GDM1 (cell line): ENCODE measurements at regions not wholly inside any gene's neighbourhood (a gene's known extent, or its start where the extent isn't known, plus 50 kb on each side); places are given as distances from the start of the nearest gene placed in this dataset.
"Not testable (repeated sequence)": the region's sequence is repeated elsewhere in the genome, so short reads cannot be mapped to it uniquely, and the experiment has no call there.

Source experiments
- DNase-seq: peaks from one replicate; lab custom pipeline; 2025; lab: John Stamatoyannopoulos, UW

DNA sequence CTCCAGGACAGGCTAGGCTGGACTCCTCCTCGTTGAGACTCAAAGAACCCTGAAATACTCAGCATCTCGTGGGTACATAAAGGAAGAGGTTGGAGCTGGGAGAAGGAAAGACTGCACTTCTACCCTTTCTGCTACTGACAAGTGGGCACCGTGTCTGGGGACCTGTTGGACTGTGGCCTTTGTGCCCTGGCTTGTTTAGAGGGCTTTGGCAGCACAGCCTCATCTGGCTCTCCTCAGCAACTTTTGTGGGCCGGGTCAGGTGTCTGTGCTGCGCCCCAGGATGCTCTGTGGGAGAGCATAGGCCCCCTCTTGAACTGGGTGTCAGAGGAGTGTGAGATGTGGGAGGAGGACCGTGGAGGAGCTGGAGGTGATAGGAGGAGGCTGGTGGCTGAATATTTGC is 142.4 kb downstream of the FCRL5 start:
- no peak for DNase-seq

DNA sequence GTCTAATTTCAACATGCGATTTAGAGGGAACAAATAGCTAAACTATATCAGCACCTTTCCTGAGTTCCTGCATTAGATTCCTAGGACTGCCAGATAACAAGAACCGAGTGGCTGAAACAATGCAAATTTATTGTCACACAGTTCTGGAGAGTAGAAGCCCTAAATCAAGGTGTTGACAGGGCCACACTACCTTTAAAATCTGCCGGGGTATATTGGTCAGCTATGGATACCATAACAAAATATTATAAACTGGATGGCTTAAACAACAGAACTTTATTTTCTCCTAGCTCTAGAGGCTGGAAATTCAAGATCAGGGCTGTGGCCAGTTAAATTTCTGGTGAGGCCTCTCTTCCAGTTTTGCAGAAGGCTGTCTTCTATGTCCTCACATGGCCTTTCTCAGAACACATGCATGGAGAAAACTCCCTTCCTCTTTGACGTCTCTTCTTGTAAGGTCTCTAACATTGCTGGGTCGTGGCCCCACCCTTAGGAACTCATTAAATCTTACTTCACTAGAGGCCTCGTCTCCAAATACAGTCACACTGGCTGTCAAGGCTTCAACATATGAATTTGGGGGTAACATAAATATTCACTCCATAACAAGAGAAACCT is 144.3 kb downstream of the FCRL5 start:
- no peak for DNase-seq

DNA sequence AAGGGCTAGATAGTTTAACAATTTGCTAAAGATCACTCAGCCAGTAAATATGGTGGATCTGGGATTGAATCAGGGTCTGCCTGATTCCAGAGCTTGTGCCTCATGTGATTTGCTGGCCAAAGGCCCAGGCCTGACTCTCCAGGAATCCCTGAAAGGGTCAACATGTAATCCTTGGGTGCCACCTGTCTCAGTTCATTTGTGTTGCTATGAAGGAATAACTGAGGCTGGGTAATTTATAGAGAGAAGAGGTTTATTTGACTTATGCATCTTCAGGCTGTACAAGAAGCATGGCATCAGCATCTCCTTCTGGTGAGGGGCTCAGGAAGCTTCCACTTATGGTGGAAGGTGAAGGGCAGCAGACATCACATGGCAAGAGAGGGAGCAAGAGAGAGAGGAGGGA is 144.9 kb downstream of the FCRL5 start:
- DNase-seq = no peak

DNA sequence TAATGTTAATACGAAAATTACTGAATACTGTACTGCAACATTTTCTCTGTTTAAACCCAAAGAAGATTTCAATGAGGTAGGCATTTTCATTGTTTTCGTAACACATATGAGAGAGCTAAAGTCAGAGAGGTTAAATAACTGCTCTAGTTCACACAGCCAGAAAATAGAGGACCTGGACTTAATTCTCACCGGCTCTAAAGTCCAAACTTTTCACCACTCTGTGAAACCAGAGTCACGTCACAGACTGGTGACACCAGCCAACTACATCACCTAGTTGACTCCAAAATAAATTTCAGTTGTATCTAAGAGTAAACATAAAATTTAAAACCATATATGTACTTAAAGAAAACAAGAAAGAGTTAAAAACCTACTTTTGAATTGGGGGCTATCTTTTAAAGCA is 146.7 kb downstream of the FCRL5 start:
- DNase-seq = no peak

DNA sequence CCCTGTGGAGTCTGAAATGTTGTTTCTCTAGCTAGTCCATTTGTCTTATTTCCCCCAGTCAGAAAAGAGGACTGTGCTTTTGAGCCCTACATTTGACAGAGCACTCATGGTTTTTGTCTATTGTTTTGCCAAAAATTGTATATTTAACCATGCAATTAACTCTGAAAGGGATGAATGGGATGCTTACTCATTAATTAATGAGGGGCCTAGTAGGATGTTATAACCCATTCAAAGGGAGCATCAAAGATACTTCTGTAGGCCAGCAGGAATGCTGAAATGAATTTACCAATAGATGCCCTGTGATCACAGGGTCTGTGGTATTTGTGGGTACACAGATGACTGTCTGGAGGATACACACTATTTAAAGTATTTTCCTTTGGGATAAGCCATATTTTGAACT is 147.7 kb downstream of the FCRL5 start:
- no peak for DNase-seq

DNA sequence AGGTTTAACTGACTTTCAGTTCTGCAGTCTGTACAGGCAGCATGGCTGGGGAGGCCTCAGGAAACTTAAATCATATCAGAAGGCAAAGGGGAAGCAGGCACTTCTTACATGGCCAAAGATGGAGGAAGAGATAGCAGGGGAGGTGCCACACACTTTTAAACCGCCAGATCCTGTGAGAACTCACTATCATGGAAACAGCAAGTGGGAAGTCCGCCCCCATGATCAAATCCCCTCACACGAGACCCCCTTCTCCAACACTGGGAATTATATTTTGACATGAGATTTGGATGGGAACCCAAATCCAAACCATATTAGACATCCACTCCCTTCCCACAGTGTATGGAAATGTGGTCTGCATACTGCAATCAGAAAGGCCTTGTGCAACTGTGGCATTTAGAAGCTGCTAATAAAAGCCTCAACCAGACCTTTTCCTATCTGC is 148.2 kb downstream of the FCRL5 start:
- peak; percentile 84 for DNase-seq

DNA sequence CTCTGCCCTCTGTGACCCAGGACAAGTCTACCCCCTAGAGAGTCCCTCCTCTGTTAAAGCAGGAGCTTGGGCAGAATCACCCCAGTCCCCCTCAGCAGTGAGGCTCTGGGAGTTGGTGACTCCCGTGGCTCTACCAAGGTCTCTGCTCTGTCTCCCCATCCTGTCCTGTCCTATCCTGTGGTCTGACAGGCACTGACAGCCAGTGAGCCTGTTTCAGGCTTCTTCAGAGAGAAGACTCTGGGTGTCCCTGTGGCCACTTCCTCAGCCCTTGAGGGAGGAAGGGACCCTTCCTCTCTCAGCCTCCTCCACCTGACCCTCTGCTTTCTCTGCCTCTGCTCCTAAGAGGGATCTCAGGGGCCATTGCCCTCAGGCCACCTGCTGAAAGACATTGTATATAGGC is 148.7 kb downstream of the FCRL5 start:
- peak; percentile 72 for DNase-seq

DNA sequence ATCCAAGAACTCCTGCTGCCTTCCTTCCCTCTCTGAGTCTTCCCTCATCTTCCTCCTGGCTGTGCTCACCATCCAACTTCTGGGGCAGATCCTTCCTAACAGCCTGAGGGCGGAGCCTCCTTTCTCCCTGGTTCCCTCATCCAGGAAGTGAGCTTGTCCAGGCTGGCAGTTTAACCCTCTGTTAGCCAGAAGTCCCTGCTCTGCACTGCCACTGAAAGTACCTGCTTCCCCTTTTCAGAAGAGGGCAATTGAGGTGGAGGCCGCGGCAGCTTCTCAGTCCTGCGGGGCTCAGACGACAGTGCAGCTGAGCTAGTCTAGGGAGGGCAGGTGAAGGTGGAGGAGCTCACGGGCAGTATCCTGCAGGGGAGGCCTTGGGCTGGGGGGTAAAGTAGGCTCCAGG is 149.1 kb downstream of the FCRL5 start:
- peak; percentile 86 for DNase-seq

DNA sequence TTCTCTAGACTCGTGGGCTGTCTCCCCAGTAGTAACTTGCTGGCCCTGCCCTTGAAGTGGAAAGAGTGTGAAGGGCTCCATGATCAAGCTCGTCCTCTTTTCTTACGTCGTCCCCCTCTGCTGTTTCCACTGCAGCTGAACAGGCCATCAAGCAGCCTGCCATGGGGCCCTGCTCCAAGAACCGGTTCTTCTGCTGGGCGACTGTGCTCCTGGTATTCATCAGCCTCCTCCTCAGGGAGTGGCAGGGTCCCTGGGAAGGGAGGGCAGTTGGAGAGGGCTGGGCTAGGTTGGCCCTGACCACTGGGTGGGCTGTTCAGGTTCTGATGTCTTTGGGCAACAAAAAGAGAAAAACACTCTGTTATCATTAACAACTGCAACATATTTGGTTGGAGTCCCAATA is 151.5 kb downstream of the FCRL5 start:
- DNase-seq = no peak

DNA sequence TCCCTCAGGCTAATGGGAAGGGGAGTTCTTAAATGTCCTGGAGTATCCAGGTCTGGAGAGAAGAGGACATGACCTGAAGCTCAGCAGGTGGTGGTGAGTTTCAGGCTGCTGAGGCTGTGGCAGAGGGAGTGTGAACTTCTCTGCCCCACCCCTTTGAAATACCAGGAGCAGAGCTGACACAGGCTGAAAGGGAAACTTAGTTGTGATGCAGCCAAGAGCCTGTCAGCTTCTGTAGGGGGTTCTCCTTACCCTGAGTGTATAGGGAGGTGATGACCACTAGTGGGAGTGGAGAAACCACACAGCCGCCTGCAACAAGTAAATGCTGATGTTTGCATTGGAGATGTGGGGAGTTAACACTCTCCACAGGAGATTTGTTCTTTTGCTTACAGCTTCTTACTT is 152.3 kb downstream of the FCRL5 start:
- peak; percentile 79 for DNase-seq

DNA sequence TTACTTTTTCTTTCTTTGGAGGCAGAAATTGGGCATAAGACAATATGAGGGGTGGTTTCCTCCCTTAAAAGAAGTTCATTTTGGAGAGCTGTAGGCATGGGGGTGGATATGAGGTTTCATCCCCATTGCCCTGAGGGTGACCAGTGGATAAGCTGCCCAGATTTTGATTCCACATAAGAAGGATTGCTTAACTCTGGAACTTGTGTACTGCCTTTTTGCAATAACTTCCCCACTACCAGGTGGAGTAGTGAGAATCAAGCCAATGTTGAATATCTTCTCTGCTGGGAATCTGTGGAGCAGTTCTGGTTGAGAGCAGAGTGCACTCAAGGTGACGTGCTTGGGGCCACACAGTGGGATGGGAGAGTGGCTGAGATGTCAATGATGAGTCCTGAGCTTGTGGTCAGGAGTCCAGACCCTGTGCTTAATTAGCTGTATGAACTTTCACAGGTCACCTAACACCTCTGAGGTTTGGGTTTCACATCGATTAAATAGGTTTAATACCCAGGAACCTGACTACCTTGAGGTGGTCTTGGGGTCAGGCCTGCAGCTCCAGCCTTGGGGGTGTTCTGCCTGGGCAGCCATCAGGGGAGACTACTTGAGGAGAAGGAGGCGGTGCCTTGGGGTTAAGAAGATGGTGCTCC is 152.9 kb downstream of the FCRL5 start:
- no peak for DNase-seq

DNA sequence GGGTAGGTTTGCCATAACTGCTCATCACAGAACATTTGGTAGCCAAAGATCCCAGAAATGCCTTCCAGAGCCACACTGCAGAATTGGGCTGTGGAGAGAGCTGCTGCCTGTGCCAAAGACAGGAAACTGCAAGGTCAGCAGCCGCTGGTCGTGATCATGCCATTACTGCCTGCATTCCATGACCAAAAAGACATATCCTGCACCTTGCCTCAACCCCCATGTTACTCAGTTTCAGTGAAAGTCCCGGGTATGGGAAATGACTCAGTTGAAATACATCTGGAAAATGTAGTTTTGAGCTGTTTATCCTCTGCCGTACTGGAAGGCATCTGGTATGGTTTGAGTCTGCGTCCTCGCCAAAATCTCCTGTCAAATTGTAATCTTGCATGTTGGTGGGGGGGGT is 161.7 kb downstream of the FCRL5 start:
- DNase-seq = no peak

DNA sequence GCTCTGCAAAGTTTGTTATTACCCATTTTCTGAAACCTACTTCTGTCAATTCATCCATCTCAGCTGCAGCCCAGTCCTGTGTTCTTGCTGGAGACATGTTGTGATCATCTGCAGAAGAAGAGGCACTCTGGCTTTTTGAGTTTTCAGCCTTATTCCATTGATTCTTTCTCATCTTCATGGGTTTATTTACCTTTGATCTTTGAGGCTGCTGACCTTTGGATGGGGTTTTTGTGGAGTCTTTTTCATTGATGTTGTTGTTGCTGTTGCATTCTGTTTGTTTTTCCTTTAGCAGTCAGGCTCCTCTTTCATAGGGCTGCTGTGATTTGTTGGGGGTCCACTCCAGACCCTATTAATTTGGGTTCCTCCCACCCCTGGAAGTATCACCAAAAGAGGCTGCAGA is 164.3 kb downstream of the FCRL5 start:
- no peak for DNase-seq

DNA sequence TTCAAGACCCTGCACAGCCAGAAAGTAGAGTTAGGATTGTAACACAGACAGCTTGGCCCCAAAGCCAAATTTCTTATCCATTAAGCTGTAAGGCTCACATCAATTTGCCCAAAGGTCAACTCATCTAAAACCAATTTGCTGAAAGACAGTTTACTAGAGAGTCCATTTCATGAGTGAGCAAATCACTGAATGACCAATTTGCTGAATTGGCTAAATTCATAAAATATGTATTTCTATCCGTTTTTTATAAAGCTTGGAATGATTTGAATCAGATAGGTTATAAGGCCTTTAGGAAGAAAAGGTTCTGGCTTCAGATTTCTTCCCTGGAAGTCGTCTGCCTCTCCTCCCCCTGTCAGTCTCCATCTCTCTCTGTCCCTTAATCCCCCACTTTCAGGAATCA is 168.1 kb downstream of the FCRL5 start:
- no peak for DNase-seq

DNA sequence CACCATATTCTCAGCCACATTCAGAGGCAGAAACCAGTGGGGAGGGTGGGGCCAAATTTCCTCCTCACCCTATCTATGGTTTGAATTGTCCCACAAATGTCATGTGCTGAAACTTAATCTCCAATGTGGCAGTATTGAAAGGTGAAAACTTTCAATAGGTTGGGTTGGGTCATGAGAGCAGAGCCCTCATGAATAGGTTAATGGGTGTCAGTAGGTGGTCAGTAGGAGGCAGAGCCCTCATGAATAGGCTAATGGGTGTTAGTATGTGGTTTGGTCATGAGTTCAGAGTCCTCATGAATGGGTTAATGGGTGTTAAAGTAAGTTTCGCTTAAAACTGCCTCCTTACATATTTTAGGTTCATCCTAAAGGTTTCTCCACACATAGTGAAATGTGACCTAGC is 170.0 kb downstream of the FCRL5 start:
- no peak for DNase-seq

DNA sequence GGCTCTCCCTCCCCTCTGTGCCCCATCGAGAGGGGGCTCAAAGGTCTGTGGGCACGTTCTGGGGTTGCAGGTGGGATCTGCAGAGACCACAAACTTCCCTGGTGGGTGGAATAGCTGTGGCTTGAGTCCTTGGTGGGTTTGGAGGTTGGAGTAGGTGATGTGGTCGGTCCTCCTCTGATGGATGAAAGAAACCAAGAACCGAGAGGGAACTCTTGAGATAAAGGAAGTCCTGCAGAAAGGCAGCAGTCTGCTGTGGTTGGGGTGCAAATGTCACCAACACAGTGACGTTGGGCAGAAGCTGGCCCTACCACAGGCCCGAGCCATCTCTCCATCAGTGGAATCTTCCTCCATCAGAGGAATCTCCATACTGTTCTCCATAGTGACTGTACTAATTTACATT is 171.8 kb downstream of the FCRL5 start:
- no peak for DNase-seq

DNA sequence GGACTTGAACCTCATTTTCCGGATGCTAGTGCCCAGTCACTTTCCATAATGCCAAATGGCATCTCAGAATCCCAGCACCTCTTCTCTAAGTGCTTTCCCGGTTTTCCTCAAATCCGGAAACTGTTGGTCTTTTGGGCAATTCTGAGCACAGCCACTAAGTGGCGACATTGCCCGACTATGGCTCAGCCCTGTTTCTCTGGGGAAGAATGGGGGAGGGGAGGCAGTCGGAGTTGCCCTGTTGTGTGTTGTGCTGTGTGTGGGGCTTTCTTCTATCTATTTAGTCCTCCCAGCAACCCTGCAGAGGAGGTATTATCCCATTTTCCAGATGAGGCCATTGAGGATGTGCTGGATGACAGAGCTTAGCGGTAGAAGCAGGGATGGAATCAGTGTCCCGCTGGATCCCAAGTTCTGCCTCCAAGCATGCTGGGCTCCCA is 175.0 kb downstream of the FCRL5 start:
- peak; percentile 31 for DNase-seq

DNA sequence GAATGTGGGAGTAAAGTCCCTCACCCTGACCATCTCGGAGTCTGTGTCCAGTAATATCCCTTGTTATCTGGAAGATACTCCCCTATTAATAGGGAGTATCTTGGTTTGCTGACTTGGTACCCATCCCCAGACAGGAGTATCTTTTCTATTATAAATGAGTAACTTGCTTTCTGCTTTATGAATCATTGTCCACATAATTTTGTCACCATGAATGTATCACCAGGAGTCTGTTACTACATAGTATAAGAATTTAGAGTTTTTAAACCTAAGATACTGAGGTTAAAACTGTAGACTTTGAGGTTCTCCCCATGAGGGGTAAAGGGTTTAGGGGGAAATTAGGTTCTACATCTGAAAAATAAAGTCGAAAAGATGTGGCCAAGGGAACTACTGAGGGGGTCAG is 175.6 kb downstream of the FCRL5 start:
- DNase-seq = no peak

DNA sequence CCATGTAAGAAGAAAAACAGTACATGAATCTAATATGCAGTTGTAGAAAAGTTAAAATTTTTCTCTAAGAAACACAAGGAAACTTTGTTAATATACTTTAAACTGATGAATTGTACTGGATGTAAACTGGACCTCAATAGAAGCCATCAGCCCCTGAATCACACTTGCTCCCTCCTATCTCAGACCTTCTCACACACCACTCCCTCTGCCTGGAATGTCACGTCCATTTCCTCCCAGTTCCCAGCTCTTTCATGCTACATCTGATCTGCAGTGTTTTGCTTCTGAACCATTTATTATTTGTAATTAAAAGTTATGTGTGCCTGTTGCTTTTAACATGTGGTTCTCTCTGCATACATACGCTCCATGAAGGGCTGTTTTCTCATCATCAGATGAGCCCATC is 180.0 kb downstream of the FCRL5 start:
- DNase-seq = not testable (repeated sequence)

DNA sequence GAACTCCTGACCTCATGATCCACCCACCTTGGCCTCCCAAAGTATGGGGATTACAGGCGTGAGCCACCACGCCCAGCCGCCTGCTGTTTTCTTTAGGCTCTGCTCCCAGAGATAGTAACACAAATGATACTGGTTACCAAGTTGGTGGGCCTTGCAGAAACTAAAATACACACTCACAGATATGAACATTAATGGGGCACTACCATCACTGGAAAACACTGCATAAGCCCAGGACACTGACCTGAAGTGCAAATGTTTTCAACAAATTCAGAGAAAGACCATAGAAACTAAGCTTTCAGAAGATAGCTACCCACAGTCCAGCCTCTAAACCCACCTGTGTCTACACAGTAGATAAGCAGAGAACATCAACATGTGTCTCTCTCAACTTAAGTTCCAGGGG is 180.5 kb downstream of the FCRL5 start:
- no peak for DNase-seq

DNA sequence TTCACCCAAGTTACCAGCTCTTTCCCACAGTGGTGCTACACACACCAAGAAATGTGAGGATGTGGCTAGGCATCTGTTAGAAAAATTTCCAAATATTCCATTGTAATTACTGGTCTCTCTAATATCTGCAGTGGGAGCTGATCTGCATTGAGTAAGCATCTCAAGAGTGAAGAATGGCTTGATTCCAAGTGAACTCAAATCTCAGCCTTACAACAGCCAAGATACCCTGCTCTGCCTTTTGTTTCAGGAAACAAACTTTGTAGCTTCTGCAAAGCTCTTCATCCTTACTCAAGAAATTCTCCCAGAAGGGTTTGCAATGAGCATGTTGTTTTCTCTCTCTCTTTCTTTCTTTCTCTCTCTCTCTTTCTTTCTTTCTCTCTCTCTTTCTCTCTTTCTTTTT is 181.1 kb downstream of the FCRL5 start:
- no peak for DNase-seq

DNA sequence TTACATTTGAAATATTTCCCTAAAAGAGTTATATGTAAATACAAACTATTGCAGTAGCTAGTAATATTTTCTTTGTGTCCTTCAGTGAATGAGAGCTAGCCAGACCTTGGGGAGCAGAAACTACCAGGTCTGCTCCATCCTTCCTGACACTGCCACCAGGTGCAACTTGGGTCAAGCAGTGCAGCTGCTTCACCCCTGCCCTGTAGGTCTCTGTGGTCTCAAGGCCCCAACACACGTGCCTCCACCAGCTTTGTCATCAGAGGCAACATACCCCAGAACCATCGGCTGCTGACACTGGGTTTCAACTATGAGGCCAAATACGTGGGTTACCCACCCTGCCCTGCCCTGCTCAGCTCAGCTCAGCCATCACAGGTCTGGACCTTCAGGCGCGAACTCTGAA is 181.6 kb downstream of the FCRL5 start:
- no peak for DNase-seq

DNA sequence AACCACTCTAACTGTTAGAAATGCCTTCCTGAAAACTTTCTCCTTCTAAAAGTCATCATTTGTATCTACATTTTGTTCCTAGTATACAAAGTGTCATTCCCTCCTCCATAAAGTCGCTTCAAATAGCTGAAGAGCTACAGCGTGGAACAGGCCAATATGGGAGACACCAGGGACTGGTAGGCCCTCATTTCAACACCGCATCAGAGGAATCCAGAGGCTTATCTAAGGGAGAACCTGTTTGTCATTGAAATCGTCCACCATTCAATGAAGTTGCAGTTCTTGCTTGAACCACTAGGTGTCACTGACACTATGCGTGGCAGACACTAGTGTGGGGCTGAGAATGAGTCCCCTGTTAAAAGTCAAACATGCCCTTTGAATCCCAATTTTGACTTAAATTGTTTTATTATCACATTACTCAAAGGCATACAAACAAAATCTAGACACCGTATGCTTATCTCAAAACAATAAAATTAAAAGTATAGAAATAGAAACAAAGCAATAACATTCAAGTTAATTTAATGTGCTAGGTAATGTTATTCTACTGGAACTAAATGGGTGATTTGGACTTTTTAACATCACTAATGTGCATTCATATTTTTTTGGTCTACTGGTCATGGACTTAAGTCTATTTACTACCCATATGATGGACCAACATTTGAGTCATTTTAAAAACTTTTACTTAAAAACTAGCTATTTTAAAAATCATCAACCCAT is 182.3 kb downstream of the FCRL5 start:
- DNase-seq = peak; percentile 46

DNA sequence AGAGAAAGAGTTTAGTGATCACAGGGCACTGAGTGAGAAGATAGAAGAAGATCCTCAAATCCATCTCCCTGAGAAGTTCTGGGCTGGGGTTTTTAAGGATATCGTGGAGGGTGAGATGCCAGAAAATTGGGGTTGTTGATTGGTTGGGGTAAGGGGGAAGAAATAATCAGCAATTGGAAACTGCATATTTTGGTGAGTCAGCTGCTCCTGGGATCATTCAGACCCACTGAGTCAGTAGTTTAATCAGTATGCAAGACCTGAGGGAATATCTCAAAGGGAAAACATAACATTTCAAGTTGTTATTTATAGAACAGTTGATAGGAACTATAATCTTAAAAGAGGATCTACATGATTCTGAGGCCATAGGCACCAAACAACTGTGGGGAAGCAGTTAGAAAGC is 183.4 kb downstream of the FCRL5 start:
- not testable (repeated sequence) for DNase-seq
